ENCODE measurements at regions not wholly inside any gene's neighbourhood (a gene's known extent, or its start where the extent isn't known, plus 50 kb on each side); places are given as distances from the start of the nearest gene placed in this dataset.
A peak's percentile ranks its signal among the peaks of the same experiment; 100 is the strongest.

- Histone ChIP-seq H3K36me3 (ENCODE audit: control insufficient read depth, insufficient read depth, low read length) (no peaks in the 10 kb centered on the region), H3K27me3 (ENCODE audit: control insufficient read depth, insufficient read depth, low read length) (no peaks in the 10 kb centered on the region), H3K4me3 (ENCODE audit: low read depth, low read length) (no peak overlapping the region)
- ChIA-PET POLR2A (no interaction called here), CTCF (interaction anchor here (1.6 kb wide), 1 partner anchor 27 kb away, joined by 4 read pairs; no protein-coding TSS in a partner anchor)
- no peak for TF ChIP-seq CTCF (IDR thresholded peaks at IDR 0.05; ENCODE audit: insufficient read depth, low read depth, low read length)
- DNase-seq (ENCODE audit: low read depth), result no peak
Measured at GRCh38 chr2:225340923-225341322, 58.6 kb upstream of the NYAP2 start.

GRCh38 chr2:225337183-225337582 is 62.3 kb upstream of the NYAP2 start:
- Histone ChIP-seq H3K27me3 (ENCODE audit: control insufficient read depth, insufficient read depth, low read length) (no peaks in the 10 kb centered on the region), H3K4me3 (ENCODE audit: low read depth, low read length) (no peak overlapping the region), H3K36me3 (ENCODE audit: control insufficient read depth, insufficient read depth, low read length) (no peaks in the 10 kb centered on the region)
- no peak for TF ChIP-seq CTCF (IDR thresholded peaks at IDR 0.05; ENCODE audit: insufficient read depth, low read depth, low read length)
- ChIA-PET CTCF (no interaction called here), POLR2A (no interaction called here)
- DNase-seq (ENCODE audit: low read depth), result peak; percentile 69

GRCh38 chr2:225334514-225334913 is 65.0 kb upstream of the NYAP2 start:
- Histone ChIP-seq H3K27me3 (ENCODE audit: control insufficient read depth, insufficient read depth, low read length) (no peaks in the 10 kb centered on the region), H3K4me3 (ENCODE audit: low read depth, low read length) (no peak overlapping the region), H3K36me3 (ENCODE audit: control insufficient read depth, insufficient read depth, low read length) (no peaks in the 10 kb centered on the region)
- ChIA-PET POLR2A (no interaction called here), CTCF (no interaction called here)
- DNase-seq (ENCODE audit: low read depth), result no peak
- no peak for TF ChIP-seq CTCF (IDR thresholded peaks at IDR 0.05; ENCODE audit: insufficient read depth, low read depth, low read length)

- Histone ChIP-seq H3K27me3 (ENCODE audit: control insufficient read depth, insufficient read depth, low read length) (no peaks in the 10 kb centered on the region), H3K4me3 (ENCODE audit: low read depth, low read length) (no peak overlapping the region), H3K36me3 (ENCODE audit: control insufficient read depth, insufficient read depth, low read length) (no peaks in the 10 kb centered on the region)
- TF ChIP-seq CTCF (IDR thresholded peaks at IDR 0.05; ENCODE audit: insufficient read depth, low read depth, low read length), result no peak
- POLR2A ChIA-PET, result no interaction called here
- CTCF ChIA-PET, result no interaction called here
- no peak for DNase-seq (ENCODE audit: low read depth)
Measured at GRCh38 chr2:225328192-225328591, 71.3 kb upstream of the NYAP2 start.

GRCh38 chr2:225326969-225327368 is 72.5 kb upstream of the NYAP2 start:
- ChIA-PET CTCF (no interaction called here), POLR2A (no interaction called here)
- no peak for TF ChIP-seq CTCF (IDR thresholded peaks at IDR 0.05; ENCODE audit: insufficient read depth, low read depth, low read length)

More at GRCh38 chr2:225326969-225327368, 72.5 kb upstream of the NYAP2 start:
- Histone ChIP-seq H3K27me3 (ENCODE audit: control insufficient read depth, insufficient read depth, low read length) (no peaks in the 10 kb centered on the region), H3K4me3 (ENCODE audit: low read depth, low read length) (no peak overlapping the region), H3K36me3 (ENCODE audit: control insufficient read depth, insufficient read depth, low read length) (no peaks in the 10 kb centered on the region)
- DNase-seq (ENCODE audit: low read depth), result no peak
